Erythroblast (primary cell): ENCODE measurements at regions not wholly inside any gene's neighbourhood (a gene's known extent, or its start where the extent isn't known, plus 50 kb on each side); places are given as distances from the start of the nearest gene placed in this dataset.
"Not testable (repeated sequence)": the region's sequence is repeated elsewhere in the genome, so short reads cannot be mapped to it uniquely, and the experiment has no call there.

Experiments used
- DNase-seq, 2 experiments: peaks; one replicate each; lab custom pipeline; 2025; lab: John Stamatoyannopoulos, UW
- GATA1 ChIP-seq: IDR thresholded peaks from 2 replicates; pipeline ENCODE4 v1.6.1; 2011; ENCODE audit warnings: low read depth, mild to moderate bottlenecking, control low read depth, low read length, moderate library complexity
- POLR2A ChIP-seq: IDR thresholded peaks from 2 replicates; pipeline ENCODE4 v1.6.1; 2011; ENCODE audit warnings: mild to moderate bottlenecking, low read length

DNA sequence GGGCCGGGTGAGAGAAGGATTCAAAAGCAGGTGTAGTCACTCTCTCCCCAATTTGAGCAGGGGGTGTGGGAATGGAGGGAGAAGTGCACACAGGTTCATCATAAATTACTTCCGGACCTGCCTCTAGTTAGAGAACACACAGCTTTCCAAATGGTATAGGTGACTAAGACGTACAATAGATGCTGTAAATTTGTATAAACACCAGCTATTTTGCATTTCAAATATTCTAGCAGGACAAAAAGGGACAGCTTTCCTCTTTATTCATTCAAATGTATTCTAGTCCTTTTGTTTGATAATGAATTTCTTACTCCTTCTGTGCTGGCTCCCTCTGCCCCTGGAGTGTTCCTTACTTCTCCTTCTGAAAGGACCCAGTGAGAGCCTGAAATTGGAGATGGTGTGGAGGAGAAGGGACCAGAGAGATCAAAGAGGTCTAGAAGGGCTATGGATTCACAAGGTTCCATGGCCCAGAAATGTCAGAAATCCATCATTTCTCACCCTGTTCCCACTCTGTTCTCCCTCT is 53.2 kb upstream of the SH3BP4 start:
- DNase-seq: no peak
- no peak for TF ChIP-seq GATA1
- no peak for TF ChIP-seq POLR2A

DNA sequence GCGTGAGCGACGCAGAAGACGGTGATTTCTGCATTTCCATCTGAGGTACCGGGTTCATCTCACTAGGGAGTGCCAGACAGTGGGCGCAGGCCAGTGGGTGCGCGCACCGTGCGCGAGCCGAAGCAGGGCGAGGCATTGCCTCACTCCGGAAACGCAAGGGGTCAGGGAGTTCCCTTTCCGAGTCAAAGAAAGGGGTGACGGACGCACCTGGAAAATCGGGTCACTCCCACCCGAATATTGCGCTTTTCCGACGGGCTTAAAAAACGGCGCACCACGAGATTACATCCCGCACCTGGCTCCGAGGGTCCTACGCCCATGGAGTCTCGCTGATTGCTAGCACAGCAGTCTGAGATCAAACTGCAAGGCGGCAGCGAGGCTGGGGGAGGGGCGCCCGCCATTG is 63.4 kb upstream of the SH3BP4 start:
- DNase-seq: not testable (repeated sequence)

DNA sequence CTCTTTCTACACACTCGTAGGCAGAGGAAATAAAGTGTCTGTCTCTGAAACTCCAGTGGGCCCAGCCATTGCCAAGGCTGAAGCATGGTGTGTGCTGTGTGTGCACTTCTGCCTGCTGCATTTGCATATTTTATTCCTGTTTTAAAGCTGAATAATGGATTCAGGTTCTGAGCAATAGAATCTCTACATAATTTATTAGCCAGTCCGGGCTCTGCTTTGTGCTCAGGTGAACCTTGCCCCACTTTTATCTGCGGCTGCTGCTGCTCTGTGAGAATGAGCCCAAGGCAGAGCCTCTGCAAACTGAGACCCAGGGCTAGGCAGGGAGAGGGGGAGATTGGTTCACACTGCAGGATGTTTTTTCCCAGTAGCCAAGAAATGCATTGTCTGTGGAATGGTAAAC is 64.6 kb upstream of the SH3BP4 start:
- DNase-seq: no peak
- no peak for TF ChIP-seq POLR2A
- no peak for TF ChIP-seq GATA1

DNA sequence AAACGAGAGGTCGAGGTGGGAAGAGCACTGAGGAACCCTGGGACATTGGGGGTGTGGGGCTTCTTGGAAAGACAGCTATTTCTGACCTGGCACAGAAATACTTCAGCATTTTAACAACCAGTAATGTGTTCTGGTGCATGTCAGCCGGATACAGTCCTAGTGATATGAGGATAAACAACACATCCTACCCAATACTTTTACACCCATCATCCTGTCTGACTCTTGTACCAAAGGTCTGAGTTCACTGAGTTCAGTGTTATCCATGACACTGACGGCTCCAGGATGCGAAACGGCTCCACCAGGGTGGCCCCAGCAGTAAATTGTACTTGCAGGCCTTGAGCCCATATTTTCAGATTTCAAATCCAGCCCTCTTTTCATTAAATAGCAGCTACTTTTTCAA is 65.9 kb upstream of the SH3BP4 start:
- TF ChIP-seq GATA1: no peak
- no peak for TF ChIP-seq POLR2A
- no peak for DNase-seq

DNA sequence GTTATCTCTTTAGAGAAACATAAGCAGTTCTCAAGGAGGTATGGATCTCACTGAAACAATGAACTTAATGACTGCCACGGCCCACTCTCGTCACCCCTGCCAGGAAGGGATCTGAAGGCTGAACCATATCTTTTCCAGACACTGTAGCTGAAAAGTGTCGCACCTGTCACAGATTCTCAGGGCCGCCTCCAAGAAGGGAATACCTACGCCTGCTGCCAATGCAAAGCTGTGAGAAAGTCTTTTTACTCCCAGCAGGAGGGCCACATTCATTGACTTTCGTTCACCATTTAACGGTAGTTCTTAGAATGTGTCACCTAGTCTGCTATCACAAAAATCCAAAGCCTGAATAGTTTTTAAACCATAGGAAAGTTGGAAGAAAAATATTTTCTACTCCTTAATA is 66.7 kb upstream of the SH3BP4 start:
- DNase-seq: no peak
- TF ChIP-seq GATA1: no peak
- no peak for TF ChIP-seq POLR2A

DNA sequence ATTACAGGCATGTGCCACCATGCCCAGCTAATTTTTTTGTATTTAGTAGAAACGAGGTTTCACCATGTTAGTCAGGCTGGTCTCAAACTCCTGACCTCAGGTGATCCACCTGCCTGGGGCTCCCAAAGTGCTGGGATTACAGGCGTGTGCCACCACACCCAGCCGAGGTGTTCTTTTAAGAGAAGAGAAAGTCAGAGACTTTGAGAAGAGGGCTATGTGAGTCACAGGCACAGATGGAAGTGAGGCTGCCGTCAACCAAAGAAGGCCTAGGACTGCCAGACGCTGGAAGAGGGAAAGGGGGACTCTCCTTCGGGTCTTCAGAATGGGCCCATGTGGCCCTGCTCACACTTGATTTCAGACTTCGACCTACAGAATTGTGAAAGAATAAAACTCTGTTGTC is 67.2 kb upstream of the SH3BP4 start:
- TF ChIP-seq POLR2A: no peak
- no peak for TF ChIP-seq GATA1
- DNase-seq: no peak

DNA sequence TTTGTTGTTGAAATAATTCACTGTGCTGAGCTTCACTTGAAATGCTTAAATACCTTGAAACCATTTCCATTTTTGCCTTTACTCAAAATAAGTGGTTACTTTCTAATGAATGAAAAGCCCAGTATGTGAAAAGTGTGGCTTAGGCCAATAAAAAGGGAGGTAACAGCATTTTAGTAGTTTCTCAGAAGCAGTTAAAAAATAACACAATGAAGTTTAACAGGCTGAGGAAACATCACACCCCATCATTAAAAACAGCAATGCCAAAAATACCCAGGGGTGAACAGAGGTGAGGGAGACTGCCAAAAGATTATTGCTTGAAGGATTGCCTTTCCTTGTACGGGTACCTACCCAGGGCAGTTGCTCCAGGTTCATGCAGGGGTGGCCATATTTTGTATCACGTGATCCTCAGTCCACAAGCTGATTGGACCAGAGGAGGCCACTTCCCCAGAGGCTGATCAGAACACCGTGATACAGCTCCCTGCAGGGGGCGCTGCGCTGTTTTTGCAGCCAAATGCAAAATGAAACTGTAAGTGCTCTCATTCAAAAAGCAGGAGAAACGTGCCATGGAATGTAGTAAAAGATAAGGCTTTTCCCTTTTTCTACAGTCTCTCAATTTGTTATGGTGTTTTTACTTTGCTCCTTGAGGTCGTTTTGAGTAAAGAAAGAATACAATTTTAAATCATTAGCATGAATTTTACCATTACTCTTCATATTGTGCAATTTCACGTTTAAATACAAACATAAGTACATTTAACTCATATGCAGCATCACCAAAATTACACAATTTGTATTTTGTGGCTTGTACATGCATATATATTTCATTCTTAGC is 70.2 kb upstream of the SH3BP4 start:
- peak; percentile 74 to 78 for DNase-seq
- no peak for TF ChIP-seq POLR2A
- no peak for TF ChIP-seq GATA1

DNA sequence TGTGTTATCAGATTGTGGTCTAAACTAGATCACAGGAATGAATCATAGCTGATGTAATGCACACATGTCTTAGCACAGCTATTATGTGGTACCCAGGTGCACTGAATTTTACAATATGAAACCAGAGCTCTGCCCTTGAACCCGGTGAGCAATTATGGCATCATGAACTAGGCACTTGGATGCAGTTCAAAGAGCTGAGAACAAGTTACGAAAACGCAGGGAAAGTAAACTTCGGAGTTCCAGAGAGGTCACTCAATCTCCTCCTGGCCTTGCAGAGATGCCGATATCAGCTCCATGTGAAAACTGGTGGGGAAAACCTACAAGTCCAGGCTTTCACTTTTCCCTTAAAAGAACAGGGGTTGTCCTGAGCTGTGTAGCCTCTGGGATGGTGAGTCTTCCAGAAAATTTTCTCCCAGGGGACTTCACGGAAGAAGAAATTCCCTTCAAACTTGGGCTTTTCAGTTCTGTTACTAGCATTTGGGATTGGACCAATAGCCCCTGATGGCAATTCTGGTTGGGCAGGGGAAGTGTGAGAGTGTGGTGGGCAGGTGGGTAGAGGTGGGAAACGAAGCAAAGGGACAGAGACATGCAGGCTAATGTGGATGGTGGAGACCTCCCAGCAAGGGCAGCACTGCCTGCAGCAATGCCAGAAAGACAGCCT is 71.1 kb upstream of the SH3BP4 start:
- DNase-seq: no peak
- no peak for TF ChIP-seq POLR2A
- TF ChIP-seq GATA1: no peak

DNA sequence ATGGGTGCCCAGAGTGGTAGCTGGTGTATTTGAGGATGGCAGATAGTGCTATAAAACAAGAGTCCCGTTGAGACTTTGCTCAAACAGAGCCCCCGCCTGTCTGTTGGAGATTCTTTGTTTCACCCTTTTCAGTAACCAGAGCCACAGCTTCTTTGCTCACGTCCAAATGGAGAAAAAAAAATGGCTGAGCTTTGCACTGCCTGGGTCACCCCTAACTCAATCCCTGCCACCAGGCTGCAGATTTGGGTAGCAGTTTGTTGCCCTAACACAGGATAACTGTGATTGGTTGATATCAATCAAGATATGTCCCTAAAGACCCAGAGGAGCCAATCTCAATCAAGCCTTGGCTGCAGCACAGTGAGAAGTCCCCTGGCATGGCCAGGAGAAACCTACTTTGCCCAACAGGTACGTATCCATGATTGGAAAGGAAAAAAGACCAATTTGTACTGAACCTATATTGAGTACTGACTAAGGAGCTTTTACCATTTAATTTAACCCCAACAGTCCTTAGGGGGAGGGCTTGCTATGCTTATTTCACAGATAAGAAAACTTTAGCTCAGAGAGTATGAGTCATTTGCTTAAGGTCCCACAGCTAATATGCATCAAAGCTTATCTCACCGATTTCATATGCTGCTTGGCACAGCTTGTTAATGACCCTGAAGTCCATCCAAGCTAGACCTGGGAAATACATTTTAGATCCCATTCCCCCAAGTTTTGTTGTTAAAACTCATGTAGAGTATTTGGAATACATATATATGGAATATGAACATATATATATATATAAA is 72.0 kb upstream of the SH3BP4 start:
- peak in 1 of 2 experiments; percentile 5 for DNase-seq
- TF ChIP-seq POLR2A (no peak), GATA1 (no peak)

DNA sequence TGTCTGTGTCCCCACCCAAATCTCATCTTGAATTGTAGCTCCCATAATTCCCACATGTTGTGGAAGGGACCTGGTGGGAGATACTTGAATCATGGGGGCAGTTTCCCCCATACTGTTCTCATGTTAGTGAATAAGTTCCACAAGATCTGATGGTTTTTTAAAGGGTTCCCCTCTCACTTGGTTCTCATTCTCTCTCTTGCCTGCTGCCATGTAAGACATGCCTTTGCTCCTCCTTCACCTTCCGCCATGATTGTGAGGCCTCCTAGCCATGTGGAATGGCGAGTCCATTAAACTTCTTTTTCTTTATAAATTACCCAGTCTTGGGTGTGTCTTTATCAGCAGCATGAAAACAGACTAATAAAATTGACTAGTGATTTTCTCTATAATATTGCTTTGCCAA is 75.2 kb upstream of the SH3BP4 start:
- not testable (repeated sequence) for DNase-seq

DNA sequence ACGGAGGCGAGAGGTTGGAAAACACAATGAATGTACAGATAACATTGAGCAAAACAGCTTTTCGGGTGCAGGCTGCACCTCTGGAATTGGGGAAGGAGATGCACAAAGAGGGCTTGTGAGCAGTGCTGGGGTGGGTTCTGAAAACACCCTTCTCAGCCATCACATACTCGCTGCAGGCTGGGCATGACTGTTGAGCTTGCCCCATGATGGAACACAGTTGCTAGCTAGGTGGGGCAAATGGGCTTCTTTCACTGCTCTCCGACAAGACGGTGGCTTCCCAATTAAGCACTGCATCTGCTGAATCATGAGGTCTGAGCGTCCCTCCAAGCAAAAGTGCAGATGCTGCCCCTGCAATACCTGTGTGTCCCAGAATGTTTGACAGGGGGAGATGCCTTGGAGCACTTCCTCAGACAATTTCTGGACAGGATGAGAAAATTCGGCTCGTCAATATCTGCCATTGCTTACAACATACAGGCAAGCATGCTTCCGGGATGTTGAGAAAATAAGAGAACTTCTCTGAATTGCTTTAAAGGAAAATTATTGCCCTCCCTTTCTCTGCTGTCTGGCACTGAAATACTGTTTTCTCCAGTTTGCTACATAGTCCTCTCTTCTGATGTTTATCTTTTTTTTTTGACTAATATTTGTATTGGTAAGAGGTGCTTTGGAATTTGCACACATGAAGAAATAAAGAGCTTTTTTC is 77.3 kb upstream of the SH3BP4 start:
- TF ChIP-seq GATA1 (no peak), POLR2A (no peak)
- no peak for DNase-seq

DNA sequence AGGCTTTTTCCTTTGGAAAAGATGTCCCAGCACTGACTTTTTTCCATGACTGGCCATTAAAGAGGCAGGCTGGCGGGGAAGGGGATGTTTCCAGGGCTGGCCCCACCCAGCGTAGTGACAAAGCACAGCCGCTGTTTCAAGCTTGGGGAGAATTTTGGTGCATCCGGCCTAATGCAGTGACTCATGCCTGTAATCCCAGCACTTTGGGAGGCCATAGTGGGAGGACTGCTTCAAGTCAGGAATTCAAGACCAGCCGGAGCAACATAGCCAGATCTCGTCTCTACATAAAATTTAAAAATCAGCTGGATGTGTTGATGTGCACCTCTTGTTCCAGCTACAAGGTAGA is 78.0 kb upstream of the SH3BP4 start:
- DNase-seq: no peak
- no peak for TF ChIP-seq GATA1
- TF ChIP-seq POLR2A: no peak

DNA sequence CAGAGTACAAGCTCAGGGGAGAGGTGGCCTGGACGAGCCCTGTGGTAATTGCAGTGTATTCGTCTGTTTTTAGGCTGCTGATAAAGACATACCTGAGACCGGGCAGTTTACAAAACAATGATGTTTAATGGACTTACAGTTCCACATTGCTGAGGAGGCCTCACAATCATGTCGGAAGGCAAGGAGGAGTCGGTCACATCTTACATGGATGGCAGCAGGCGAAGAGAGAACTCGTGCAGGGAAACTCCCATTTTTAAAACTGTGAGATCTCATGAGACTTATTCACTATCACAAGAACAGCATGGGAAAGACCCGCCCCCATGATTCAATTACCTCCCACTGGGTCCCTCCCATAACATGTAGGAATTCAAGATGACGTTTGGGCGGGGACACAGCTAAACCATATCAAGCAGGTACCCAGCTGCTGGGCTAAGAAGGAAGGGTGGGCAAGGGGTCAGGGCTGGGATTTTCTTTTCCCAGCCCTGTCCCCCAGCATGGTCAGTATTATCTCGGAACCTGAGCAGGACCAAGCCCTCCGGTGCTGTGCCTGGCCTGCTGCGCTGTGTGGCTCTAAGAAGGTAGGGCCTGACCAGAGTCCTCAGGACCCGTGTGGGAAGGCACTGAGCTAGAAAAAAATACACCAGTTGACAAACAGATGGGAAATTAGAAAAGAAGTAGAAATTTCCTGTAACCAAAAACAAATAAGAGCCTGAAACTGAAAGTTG is 78.6 kb upstream of the SH3BP4 start:
- DNase-seq: no peak
- TF ChIP-seq POLR2A (no peak), GATA1 (no peak)

DNA sequence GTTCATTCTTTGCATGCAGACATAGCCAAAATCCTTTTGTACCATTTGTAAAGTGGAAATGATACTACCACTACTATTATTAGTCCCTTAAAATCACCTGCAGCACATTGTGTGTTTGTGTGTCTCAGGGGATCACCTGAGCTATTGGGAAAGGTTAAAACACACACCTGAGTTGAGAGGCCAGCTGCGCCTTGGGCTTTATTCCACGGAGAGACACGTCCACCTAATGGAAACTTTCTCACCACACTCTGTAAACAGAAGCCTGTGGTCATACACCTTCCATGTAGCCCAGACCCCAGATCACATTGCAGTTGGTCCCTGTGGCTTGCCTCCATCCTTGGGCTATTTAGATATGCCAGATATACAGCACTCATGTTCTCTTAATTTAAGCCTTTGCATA is 81.8 kb upstream of the SH3BP4 start:
- no peak for DNase-seq
- no peak for TF ChIP-seq POLR2A
